IPS DF 6.9 (cell line): ENCODE measurements at regions not wholly inside any gene's neighbourhood (a gene's known extent, or its start where the extent isn't known, plus 50 kb on each side); places are given as distances from the start of the nearest gene placed in this dataset.

Source experiments
- DNase-seq: peaks from one replicate; pipeline ENCODE4 v3.0.0-alpha.2; 2013; ENCODE audit warnings: low read depth, low spot score
- H3K27ac ChIP-seq: one replicate; pipeline ENCODE4 v1.5.1; 2013; ENCODE audit warnings: low read length, control low read depth
- H3K27me3 ChIP-seq: 2 replicates; pipeline ENCODE4 v1.6.1; 2013; ENCODE audit warnings: mild to moderate bottlenecking, low read length; ENCODE audit not compliant: control insufficient read depth, insufficient read depth
- H3K36me3 ChIP-seq: 2 replicates; pipeline ENCODE4 v1.6.1; 2013; ENCODE audit warnings: low read length; ENCODE audit not compliant: control insufficient read depth, insufficient read depth
- H3K4me1 ChIP-seq: 2 replicates; pipeline ENCODE4 v1.6.1; 2013; ENCODE audit warnings: low read length; ENCODE audit not compliant: control insufficient read depth, insufficient read depth
- H3K4me3 ChIP-seq: 2 replicates; pipeline ENCODE4 v1.5.1; 2013; ENCODE audit warnings: mild to moderate bottlenecking, low read length
- H3K9me3 ChIP-seq: 2 replicates; pipeline ENCODE4 v1.6.1; 2013; ENCODE audit warnings: low read length, inconsistent platforms; ENCODE audit not compliant: control insufficient read depth, insufficient read depth
- WGBS: extraction: QIAGEN DNeasy Blood & Tissue Kit; methylation state at CpG from one replicate; pipeline ENCODE4 v1.1.7; 2013; ENCODE audit warnings: mixed read lengths, missing lambda C conversion rate; ENCODE audit not compliant: insufficient read length, insufficient coverage; 5-methylcytosine and 5-hydroxymethylcytosine counted together

DNA sequence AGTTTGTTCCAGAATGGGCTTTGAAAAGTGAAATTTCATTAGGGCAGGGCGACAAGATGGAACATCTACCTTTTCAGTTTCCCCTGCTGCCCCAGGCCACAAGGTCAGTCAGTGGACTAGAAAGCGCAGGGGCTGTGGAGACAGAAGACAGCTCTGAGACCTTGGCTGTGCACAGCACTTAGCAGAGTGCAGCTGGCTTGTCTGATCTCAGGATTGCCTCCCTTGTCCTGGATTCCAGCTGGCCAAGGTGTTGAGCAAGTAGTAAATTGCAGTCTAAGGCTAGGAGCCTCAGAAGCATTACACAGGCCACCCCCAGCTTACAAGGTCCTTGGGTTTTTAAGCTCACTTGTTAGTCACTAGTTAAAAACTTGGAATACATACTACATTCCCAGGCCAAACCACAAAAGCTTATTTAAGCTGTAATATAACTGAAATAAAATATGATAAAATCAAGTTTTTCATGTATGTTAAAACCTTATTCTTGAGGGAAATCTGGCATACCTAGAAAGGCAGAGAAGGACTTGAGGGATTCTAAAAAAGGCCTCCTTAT is 67.3 kb upstream of the NPY start:
- Histone ChIP-seq H3K4me3 (no peak overlapping the region), H3K9me3 (no peaks in the 10 kb centered on the region)

DNA sequence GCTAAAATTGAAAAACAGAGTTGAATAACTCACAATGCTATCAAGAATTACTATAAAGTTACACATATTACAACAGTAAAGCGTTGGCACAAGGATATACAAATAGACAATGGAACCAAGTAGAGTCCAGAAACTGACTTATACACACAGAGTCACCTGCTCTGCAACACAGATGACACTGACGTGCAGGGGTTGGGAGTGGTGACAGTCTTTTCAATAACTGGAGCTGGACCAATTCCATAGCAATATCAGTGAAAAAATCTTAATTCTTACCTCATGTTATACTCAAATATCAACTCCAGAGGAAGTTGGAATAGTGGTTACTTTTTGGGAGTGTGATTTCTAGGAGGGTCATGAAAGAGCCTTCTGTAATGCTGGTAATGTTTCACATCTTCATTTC is 62.5 kb upstream of the NPY start:
- no CpG with 5 or more reads among the region's 2 CpGs for WGBS
- DNase-seq: no peak

More for the DNA sequence above, 67.3 kb upstream of the NPY start:
- WGBS: no CpG with 5 or more reads among the region's 2 CpGs
- H3K36me3 ChIP-seq: no peaks in the 10 kb centered on the region
- no peak for DNase-seq
- H3K4me1 ChIP-seq: no peaks in the 10 kb centered on the region
- H3K27me3 ChIP-seq: no peaks in the 10 kb centered on the region
- H3K27ac ChIP-seq: no peak overlapping the region

DNA sequence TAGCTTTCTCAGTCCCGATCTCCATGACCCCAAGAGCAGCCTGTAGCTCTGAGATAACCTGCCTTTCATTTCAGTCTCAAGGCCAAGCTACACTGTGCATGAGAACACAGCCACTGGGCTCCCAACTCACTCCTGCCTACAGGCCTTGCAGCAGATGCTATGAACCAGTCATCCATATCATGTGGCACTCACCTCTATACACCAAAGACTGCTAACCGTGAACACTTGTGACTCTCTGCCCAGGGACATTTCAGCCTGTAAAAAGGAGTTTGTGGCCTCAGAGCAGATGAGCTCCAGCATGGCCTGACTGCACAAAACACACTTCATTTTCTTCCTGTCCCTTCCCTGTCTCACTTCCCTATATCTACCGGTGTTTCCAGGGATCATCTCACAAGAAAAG is 56.9 kb upstream of the NPY start:
- Histone ChIP-seq H3K4me3 (no peak overlapping the region), H3K9me3 (no peaks in the 10 kb centered on the region), H3K27ac (no peak overlapping the region), H3K27me3 (no peaks in the 10 kb centered on the region), H3K36me3 (no peaks in the 10 kb centered on the region), H3K4me1 (peaks cover 3% of the 10 kb centered on the region)
- no CpG with 5 or more reads among the region's 3 CpGs for WGBS
- no peak for DNase-seq

More for the DNA sequence above, 62.5 kb upstream of the NPY start:
- no peaks in the 10 kb centered on the region for H3K27me3 ChIP-seq
- no peaks in the 10 kb centered on the region for H3K4me1 ChIP-seq
- H3K4me3 ChIP-seq: no peak overlapping the region
- H3K27ac ChIP-seq: no peak overlapping the region
- no peaks in the 10 kb centered on the region for H3K36me3 ChIP-seq
- no peaks in the 10 kb centered on the region for H3K9me3 ChIP-seq

- Histone ChIP-seq H3K4me3 (no peak overlapping the region), H3K27ac (no peak overlapping the region), H3K36me3 (no peaks in the 10 kb centered on the region), H3K4me1 (peaks cover 3% of the 10 kb centered on the region), H3K9me3 (no peaks in the 10 kb centered on the region), H3K27me3 (no peaks in the 10 kb centered on the region)
- no peak for DNase-seq
- no CpG with 5 or more reads among the region's 8 CpGs for WGBS
These were observed 56.2 kb upstream of the NPY start for GRCh38 chr7:24227603-24228359.

DNA sequence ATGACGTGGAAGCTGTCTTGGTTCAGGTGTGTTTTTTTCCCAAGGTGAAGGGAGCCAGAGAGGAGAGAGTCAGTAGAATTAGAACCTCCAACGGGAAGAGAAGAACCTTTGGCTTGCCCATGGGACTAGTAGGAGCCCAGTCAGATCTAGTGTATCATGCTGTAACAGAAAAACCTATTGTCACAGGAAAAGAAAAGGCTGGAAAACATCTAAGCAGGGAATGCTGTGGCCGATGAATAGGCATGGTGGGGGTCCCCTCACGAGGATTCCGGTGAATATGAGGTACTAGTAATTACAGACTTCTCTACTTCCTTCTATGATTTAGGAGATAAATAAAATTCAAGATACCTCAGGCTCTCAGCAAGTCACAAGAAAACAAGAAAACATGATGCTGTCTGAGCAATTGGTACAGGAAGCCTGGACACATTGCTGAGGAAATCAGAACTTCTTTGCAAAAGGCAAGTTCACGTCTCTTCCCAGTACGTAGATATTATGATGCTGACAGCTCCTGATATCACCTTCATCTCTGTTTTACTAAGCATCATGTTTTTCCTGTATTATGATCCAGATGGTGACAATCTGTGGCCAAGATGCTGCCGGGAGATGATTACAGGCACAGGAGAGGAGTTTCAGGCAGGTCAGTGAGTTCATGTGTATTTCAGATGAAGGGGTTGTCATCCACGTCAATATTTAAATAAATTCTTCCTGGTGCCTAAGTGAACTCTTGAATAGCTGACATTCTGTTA is 54.3 kb upstream of the NPY start:
- Histone ChIP-seq H3K4me1 (peaks cover 4% of the 10 kb centered on the region), H3K36me3 (no peaks in the 10 kb centered on the region), H3K27ac (no peak overlapping the region), H3K27me3 (no peaks in the 10 kb centered on the region), H3K9me3 (no peaks in the 10 kb centered on the region), H3K4me3 (no peak overlapping the region)
- DNase-seq: no peak
- WGBS: no CpG with 5 or more reads among the region's 9 CpGs

DNA sequence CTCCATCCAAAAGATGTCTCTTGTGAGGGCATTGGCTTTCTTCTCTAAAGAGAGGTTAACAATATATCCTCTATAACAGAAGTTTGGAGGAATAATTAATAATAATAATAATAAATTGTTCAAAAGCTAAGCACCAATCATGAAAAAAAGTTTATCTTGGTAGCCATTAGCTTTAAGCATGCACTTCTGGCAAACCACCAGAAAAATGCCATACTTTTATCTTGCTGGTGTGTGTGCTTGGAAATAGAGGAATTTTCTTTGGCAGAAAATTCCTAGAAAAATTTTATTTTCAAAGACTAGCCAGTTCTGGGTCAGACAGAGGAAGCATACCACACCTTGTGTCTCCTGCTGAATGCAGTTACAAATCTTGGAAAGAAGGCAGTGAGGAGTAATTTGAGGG is 52.5 kb upstream of the NPY start:
- H3K36me3 ChIP-seq: no peaks in the 10 kb centered on the region
- no peaks in the 10 kb centered on the region for H3K27me3 ChIP-seq
- no peak overlapping the region for H3K4me3 ChIP-seq
- H3K27ac ChIP-seq: no peak overlapping the region
- no peak for DNase-seq
- H3K9me3 ChIP-seq: no peaks in the 10 kb centered on the region
- H3K4me1 ChIP-seq: peaks cover 5% of the 10 kb centered on the region

DNA sequence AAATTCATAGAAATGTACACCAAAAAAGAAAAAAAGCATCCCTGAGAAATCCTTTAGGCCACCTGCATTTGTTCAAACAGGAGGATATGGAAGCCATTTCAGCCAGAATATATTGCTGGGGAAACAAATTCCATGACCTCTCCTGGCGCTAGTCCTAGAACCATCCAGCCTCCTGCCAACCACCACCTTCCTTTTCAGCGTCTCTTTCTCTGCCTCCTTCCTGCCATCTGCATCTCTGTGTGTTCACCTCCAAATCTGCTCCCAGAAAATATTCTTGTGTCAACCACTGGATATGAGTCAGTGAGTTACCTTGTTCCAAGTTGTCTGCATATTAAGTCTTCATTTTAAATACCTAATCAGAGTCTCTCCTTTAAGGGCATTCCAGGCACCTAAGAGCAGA is 50.6 kb upstream of the NPY start:
- no peaks in the 10 kb centered on the region for H3K9me3 ChIP-seq
- H3K27me3 ChIP-seq: no peaks in the 10 kb centered on the region
- H3K4me1 ChIP-seq: peaks cover 3% of the 10 kb centered on the region; the same call in 1 of the 2 replicates
- DNase-seq: no peak
- no peak overlapping the region for H3K4me3 ChIP-seq
- H3K36me3 ChIP-seq: no peaks in the 10 kb centered on the region
- H3K27ac ChIP-seq: no peak overlapping the region
- no CpG with 5 or more reads among the region's 2 CpGs for WGBS
